Pancreas (tissue), 10 donors: ENCODE measurements at regions not wholly inside any gene's neighbourhood (a gene's known extent, or its start where the extent isn't known, plus 50 kb on each side); places are given as distances from the start of the nearest gene placed in this dataset.

Source experiments
- ATAC-seq, 4 donors: fragments of 200-7000 bp; cut with Tn5 transposase; one replicate each; pipeline versions ENCODE4 v1.8.0 to v1.9.1; 2020; ENCODE audit warnings: mild to moderate bottlenecking in 4 of 4, moderate library complexity in 4 of 4
- DNase-seq, 6 donors: peaks; one replicate each; pipeline ENCODE4 v3.0.0-alpha.2; 2020
- FAIRE-seq: peaks from 2 replicates; lab custom pipeline; 2012; peaks lifted over from hg19 to GRCh38; lab: Jason Lieb, UNC
- H3K27ac ChIP-seq, 4 donors: fragments of 200-600 bp; sonication (generic); 1 replicate in 3 of 4; 2 replicates in 1 of 4; pipeline versions ENCODE4 v1.5.0 to v1.8.0; 2020
- H3K27me3 ChIP-seq, 4 donors: fragments of 200-600 bp; one replicate each; pipeline ENCODE4 v1.8.0; 2021
- H3K36me3 ChIP-seq, 3 donors: fragments of 200-600 bp; sonication (generic) in 1 of 3; one replicate each; pipeline versions ENCODE4 v1.5.0 to v1.8.0; 2020 to 2021
- H3K4me1 ChIP-seq, 3 donors: fragments of 200-600 bp; one replicate each; pipeline ENCODE4 v1.8.0; 2021
- H3K4me3 ChIP-seq, 4 donors: fragments of 200-600 bp; sonication (generic) in 2 of 4; one replicate each; pipeline versions ENCODE4 v1.5.0 to v1.8.0; 2020 to 2021
- H3K9me3 ChIP-seq, 4 donors: fragments of 200-600 bp; one replicate each; pipeline ENCODE4 v1.8.0; 2021
- CTCF ChIP-seq, 4 donors: fragments of 200-600 bp; sonication (generic) in 3 of 4; IDR thresholded peaks; one replicate each; pipeline versions ENCODE4 v1.5.0 to v1.8.0; 2021; ENCODE audit warnings: antibody characterized with exemption in 4 of 4
- WGBS, 2 donors: extraction: QIAGEN DNeasy Blood & Tissue Kit; methylation state at CpG; one replicate each; pipeline ENCODE4 v1.1.7; 2013; 5-methylcytosine and 5-hydroxymethylcytosine counted together
- intact Hi-C, 3 donors: fragments of 100-400 bp; cut with DNase I; formaldehyde crosslinking; loops; one replicate each; pipeline versions ENCODE4 v1.11.1 to v1.14.2; 2022
- donor health status: healthy with polysubstance abuse.
- donor health status: DM: no; HTN: no; CAD: no; lungs with moderate emphysema.
- donor health status: DM: no; HTN: no; CAD: no.
- donor health status: control.
- donor health status: control.
- donor health status: Bipolar disorder and iron deficiency.
- donor health status: DM: yes; HTN: yes; CAD: no.
- donor health status: DM: no; HTN: no; CAD: no.
- donor health status: DM: no; HTN: no; CAD: no.
- donor health status: DM: yes; HTN: yes; CAD: no.

GRCh38 chr6:88477413-88477812 is 311.3 kb upstream of the CNR1 start:
- FAIRE-seq: no peak
- TF ChIP-seq CTCF (IDR thresholded peaks at IDR 0.05): no peak
- H3K9me3 ChIP-seq: no peaks in the 10 kb centered on the region
- WGBS, 2 donors: 51 to 57% methylated on average over 3 of the region's 3 CpGs
- no peak for ATAC-seq
- no peaks in the 10 kb centered on the region for H3K27me3 ChIP-seq
- no peaks in the 10 kb centered on the region for H3K4me1 ChIP-seq
- no peak overlapping the region for H3K27ac ChIP-seq
- no peaks in the 10 kb centered on the region for H3K36me3 ChIP-seq
- intact Hi-C loops: no loop called here
- H3K4me3 ChIP-seq: no peak overlapping the region
- no peak for DNase-seq

- TF ChIP-seq CTCF (IDR thresholded peaks at IDR 0.05): no peak
- no peaks in the 10 kb centered on the region for H3K4me1 ChIP-seq
- no peaks in the 10 kb centered on the region for H3K27me3 ChIP-seq
- FAIRE-seq (no peak), DNase-seq (no peak), ATAC-seq (no peak)
- 57 to 69% methylated on average over 2 of the region's 2 CpGs for WGBS, 2 donors
- H3K27ac ChIP-seq: no peak overlapping the region
- H3K9me3 ChIP-seq: no peaks in the 10 kb centered on the region
- no peak overlapping the region for H3K4me3 ChIP-seq
- no peaks in the 10 kb centered on the region for H3K36me3 ChIP-seq
- intact Hi-C loops: no loop called here
Measured at GRCh38 chr6:88476388-88476787, 310.2 kb upstream of the CNR1 start.

- H3K9me3 ChIP-seq: no peaks in the 10 kb centered on the region
- FAIRE-seq: no peak
- H3K36me3 ChIP-seq: no peaks in the 10 kb centered on the region
- no peak overlapping the region for H3K27ac ChIP-seq
- ATAC-seq: no peak
- intact Hi-C loops: no loop called here
- no peak for TF ChIP-seq CTCF (IDR thresholded peaks at IDR 0.05)
- DNase-seq: no peak
- H3K4me3 ChIP-seq: no peak overlapping the region
- H3K27me3 ChIP-seq: no peaks in the 10 kb centered on the region
- H3K4me1 ChIP-seq: no peaks in the 10 kb centered on the region
Measured at GRCh38 chr6:88474720-88475119, 308.6 kb upstream of the CNR1 start.

- 10 to 15% methylated on average over 2 of the region's 2 CpGs for WGBS, 2 donors
- H3K9me3 ChIP-seq: no peaks in the 10 kb centered on the region
- H3K36me3 ChIP-seq: no peaks in the 10 kb centered on the region
- H3K27me3 ChIP-seq: no peaks in the 10 kb centered on the region
- ATAC-seq (no peak), DNase-seq (no peak), FAIRE-seq (no peak)
- intact Hi-C loops: no loop called here
- H3K4me1 ChIP-seq: no peaks in the 10 kb centered on the region
- H3K27ac ChIP-seq: no peak overlapping the region
- H3K4me3 ChIP-seq: no peak overlapping the region
- TF ChIP-seq CTCF (IDR thresholded peaks at IDR 0.05): no peak
Measured at GRCh38 chr6:88473589-88473988, 307.4 kb upstream of the CNR1 start.

- H3K36me3 ChIP-seq: no peaks in the 10 kb centered on the region
- TF ChIP-seq CTCF (IDR thresholded peaks at IDR 0.05): no peak
- H3K27me3 ChIP-seq: no peaks in the 10 kb centered on the region
- DNase-seq (no peak), ATAC-seq (no peak), FAIRE-seq (no peak)
- intact Hi-C loops: no loop called here
- no peak overlapping the region for H3K4me3 ChIP-seq
- no peaks in the 10 kb centered on the region for H3K4me1 ChIP-seq
- H3K9me3 ChIP-seq: no peaks in the 10 kb centered on the region
- no peak overlapping the region for H3K27ac ChIP-seq
- 27 to 31% methylated on average over 11 of the region's 11 CpGs for WGBS, 2 donors
Measured at GRCh38 chr6:88472851-88473525, 306.8 kb upstream of the CNR1 start.
